GM19438 (cell line): ENCODE measurements at regions not wholly inside any gene's neighbourhood (a gene's known extent, or its start where the extent isn't known, plus 50 kb on each side); places are given as distances from the start of the nearest gene placed in this dataset.
"Not testable (repeated sequence)": the region's sequence is repeated elsewhere in the genome, so short reads cannot be mapped to it uniquely, and the experiment has no call there.

Experiments
- ATAC-seq: cut with Tn5 transposase; IDR thresholded peaks from one replicate; pipeline ENCODE4 v1.9.1; 2021; ENCODE audit warnings: low read depth; ENCODE audit not compliant: unreplicated experiment

- ATAC-seq: not testable (repeated sequence)
Measured at GRCh38 chr21:28013123-28013522, 979.6 kb downstream of the LTN1 start.

GRCh38 chr21:28011970-28012369, 980.7 kb downstream of the LTN1 start:
- ATAC-seq: not testable (repeated sequence)

- not testable (repeated sequence) for ATAC-seq
Measured at GRCh38 chr21:28008245-28008644, 984.4 kb downstream of the LTN1 start.

DNA sequence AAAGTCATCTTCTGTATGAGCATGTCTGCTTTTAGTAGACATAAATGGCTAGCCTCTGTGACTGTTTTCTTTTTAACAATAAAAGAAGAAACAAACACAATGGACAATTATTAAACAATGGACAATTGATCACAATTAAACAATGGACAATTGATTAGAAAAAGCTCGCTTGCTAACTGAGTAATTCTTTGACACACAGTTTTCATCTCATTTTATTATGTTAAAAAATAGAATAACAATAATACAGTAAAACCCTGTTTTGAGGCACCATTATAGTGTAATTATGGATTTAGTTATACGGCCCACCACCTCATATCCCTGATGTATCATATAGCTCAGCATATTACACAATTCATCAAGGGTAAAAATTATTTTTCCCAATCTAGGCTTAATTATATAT, 989.0 kb downstream of the LTN1 start:
- ATAC-seq: not testable (repeated sequence)

DNA sequence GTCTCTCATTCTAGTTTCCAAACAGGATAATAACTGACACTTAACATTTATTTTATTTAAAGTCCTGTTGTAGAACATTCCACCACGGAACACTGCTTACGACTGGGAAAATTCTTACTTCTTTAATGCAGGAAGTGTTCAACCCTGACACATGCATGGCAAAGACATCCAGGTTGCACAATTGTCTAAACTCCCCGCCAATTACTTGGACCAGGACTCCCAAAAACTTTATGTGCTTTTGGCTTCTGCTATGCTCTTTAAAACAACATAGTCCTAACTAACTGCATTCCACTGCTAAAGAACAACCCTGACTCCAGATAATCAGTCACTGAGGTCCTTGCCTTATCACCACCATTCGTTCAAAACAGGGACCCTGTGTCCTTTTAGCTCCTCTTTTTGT, 995.8 kb downstream of the LTN1 start:
- ATAC-seq: not testable (repeated sequence)

- ATAC-seq: not testable (repeated sequence)
Measured at GRCh38 chr21:27984663-27985325, 1007.9 kb downstream of the LTN1 start.

- not testable (repeated sequence) for ATAC-seq
Measured at GRCh38 chr21:27979446-27979845, 1012.6 kb upstream of the ADAMTS5 start.

DNA sequence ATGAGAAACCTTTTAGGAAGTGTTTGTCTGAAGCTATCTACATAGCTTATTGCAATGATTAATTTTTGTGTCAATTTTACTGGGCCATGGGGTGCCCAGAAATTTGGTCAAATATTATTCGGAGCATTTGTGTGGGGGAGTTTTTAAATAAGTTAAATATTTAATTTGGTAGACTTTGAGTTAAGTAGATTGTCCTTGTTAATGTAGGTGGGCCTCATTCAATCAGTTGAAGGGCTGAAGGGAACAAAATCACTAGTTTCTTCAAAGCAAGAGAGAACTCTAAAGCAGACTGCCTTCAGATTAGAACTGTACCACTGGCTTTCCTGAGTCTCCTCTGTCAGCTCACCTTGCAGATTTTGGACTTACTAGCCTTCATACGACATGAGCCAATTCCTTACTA, 1008.6 kb upstream of the ADAMTS5 start:
- ATAC-seq: no peak

GRCh38 chr21:27974152-27974551, 1007.3 kb upstream of the ADAMTS5 start:
- ATAC-seq: not testable (repeated sequence)

- not testable (repeated sequence) for ATAC-seq
Measured at GRCh38 chr21:27968240-27968639, 1001.4 kb upstream of the ADAMTS5 start.

GRCh38 chr21:27954543-27955165, 987.8 kb upstream of the ADAMTS5 start:
- ATAC-seq: no peak

DNA sequence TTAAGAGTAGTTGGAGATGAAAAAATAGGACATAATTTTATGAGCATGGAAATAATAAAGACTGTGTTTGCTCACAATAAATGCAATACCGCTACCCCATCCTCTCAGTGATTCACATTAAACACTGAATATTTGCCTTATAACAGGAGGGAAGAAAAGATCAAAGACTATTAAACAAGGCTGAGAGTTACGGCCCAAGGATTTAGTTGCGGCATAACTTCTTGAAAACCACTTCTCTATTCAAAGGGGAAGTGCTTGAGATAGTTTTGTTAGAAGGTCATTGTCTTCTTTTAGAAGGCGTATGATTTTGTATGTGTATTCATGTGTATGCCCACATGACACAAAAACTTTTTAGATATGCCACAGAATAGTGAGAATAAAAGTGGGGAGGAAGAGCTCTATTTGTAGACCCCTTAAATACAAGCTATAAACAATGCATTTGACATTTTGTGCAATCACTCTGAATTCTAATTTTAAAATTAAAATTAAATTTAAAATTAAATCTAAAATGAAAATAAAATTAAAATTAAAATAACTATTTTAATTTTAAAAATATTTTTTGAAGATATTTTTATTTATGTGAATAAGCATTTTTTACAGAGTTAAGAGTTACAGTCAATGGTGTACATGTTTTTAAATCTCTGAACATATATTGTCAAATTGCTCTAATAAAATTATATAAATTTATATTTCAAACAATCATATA, 986.6 kb upstream of the ADAMTS5 start:
- ATAC-seq: no peak

DNA sequence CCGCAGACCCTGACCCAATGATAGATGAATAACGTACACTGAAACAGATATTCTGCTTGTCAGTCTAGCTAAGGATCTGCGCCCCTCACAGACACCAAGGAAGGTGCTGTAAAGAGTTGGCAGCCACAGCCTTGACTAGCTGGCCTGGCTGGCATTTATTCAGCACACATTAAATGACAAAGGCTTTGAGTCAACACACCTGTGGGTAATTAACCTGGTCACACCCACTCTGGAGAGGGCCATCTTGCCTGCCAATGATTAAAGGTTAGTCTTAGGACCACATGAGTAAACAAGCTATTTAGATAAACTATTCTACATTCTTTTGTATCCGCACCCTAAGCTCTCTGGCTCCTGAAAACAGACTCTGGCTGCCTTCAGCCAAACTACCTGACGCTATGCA, 982.2 kb upstream of the ADAMTS5 start:
- not testable (repeated sequence) for ATAC-seq

DNA sequence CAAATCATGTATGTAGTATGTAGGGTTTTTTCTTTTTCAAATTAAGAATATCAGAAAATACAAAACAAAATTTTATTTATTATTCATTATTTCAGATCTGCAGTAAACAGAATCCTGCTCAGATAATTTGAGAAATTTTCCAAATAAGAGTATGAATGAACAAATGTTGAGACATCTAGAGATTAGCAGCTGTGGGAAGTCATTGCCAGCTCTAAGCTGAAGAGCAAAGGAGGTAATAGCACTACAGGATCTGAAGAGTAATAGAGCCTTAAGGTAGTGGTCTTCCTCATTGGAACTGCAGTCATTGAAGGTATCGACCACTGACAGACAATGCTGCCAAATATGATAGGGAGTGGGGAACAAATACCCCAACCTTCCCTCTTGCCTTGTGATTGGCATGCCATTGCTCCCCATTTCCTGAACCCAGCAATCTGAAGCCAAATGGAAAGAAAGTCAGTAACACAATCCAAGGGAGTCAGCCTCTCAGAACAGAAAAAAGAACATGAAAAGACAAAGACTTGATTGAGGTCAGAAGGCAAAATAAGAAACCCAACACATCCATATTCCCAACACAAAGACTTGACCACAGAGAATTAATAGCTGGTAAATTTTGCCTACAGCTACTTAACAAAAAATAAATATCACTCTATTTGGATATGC, 963.4 kb upstream of the ADAMTS5 start:
- not testable (repeated sequence) for ATAC-seq

GRCh38 chr21:27929179-27929578, 962.3 kb upstream of the ADAMTS5 start:
- ATAC-seq: not testable (repeated sequence)

- ATAC-seq: not testable (repeated sequence)
Measured at GRCh38 chr21:27928534-27929115, 961.7 kb upstream of the ADAMTS5 start.

DNA sequence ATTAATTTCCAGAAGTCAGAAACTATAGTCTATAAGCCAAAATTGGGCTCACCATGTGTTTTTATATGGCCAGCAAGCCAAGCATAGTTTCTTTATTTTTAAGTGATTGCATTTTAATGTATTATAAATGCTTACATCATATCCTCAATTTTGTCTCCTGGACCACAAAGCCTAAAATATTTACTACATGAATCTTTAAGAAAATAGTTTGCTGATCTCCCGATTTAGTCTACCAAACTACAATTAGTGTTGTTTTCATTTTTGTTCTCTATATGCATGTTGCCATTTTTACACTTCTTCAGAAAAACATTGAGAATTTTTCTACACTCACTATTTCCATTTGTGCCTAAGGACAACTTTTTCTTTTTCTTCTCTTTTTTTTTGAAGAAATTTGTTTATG, 954.5 kb upstream of the ADAMTS5 start:
- not testable (repeated sequence) for ATAC-seq

DNA sequence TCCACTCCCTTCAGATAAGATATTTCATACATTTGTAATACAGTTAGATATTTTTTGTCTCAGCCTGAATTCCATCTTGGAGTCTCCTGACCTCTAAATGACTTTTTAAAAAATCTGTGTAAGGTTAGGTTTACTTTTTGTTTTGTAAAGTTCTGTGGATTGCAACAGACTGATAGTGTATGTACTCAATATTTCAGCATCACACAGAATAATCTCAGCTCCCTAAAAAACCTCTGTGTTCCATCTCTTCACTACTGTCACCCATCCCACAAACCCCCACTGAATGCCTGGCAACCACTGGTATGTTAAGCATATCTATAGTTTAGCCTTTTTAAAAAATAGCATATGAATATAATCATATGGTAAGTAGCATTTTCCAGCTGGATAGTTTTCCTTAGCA, 951.1 kb upstream of the ADAMTS5 start:
- not testable (repeated sequence) for ATAC-seq

DNA sequence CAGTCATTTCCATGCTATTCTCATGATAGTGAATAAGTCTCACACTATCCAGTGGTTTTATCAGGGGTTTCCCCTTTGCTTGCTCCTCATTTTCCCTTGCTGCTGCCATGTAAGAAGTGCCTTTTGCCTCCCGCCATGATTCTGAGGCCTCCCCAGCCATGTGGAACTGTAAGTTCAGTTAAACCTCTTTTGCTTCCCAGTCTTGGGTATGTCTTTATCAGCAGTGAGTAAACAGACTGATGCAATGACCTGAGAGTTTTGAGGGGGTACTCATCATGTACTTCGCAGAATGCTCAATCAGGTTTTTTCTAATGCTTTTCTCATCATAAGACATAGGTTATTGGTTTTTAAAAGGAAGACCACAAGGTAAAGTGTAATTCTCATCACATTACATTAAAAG, 949.4 kb upstream of the ADAMTS5 start:
- ATAC-seq: not testable (repeated sequence)

DNA sequence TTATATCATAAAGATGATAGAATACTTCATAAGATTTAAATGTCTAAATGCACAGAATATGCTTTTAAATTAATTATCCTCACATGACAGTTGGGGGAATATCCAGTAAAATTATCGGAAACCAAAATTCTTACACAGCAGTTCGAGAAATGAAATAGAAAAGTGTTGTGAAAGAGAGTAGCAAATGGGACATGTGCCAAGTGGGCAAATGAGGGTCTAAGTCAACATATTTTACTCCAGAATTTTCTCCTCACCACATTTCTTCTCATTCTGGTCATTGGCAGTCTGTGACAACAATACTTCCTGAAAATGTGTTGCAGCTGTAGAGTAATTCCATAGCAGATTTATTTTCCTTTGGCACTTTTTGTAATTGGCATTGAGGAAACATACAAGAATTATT, 945.2 kb upstream of the ADAMTS5 start:
- ATAC-seq: not testable (repeated sequence)

- not testable (repeated sequence) for ATAC-seq
Measured at GRCh38 chr21:27909487-27909886, 942.6 kb upstream of the ADAMTS5 start.
